HG03342 (cell line): ENCODE measurements at regions not wholly inside any gene's neighbourhood (a gene's known extent, or its start where the extent isn't known, plus 50 kb on each side); places are given as distances from the start of the nearest gene placed in this dataset.

Experiments used
- ATAC-seq: cut with Tn5 transposase; IDR thresholded peaks from one replicate; pipeline ENCODE4 v1.9.1; 2021; ENCODE audit warnings: mild to moderate bottlenecking, moderate library complexity; ENCODE audit not compliant: unreplicated experiment

DNA sequence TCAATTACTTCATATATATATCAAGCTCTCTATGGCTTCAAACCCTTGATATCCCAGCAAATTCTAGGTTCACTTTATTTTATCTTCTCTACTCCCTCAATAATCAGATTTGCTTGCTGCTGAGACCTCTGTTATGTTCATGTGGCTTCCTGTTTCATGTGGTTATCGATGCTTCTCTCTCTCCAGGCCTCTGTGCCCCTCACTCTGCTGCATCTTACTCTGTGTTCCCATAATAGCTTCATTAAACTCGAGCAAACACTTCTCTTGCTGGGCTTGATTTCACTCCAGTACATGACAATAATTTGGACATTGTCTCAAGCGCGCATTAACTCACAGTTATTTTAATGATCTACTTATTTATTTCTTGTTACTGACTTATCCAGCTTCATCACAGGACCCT, 798.8 kb downstream of the CDH9 start:
- no peak for ATAC-seq

DNA sequence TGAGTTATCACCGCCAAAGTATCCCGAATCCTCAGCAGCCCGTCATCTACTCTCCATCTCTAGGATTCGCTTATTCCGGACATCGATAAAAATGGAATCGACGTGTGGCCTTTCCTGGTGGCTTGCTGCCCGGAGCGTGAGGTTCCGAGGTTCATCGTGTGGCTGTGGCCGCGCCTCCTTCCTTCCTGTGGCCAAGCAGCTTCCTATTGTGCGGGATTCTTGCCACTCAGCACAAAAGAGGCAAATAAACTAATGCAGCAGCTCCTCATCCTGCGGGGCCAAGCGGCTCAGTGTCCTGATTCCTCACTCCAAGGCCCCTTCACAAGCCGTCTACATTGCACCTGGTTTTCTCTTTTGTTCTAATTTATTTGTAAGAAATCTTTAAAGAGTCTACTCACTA, 800.9 kb downstream of the CDH9 start:
- ATAC-seq, result no peak

DNA sequence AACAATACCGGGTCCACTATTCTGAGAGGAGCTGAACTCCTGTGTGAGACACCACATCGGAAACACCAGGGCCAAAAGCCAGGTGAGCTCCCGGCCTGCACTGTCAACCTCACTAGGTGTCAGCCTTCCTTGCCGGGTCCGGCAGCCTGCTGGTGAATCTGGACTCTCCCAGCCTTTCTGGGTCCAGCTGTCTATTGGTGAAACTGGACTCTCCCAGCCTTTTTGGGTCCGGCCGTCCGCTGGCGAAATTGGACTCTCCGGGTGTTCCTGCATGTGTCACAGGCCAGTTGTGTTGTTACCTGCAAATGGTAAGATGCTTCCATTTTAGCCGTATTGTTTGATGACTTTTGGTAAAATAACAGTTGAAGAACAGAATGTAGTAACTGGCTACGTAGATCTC, 801.5 kb downstream of the CDH9 start:
- ATAC-seq, result no peak

DNA sequence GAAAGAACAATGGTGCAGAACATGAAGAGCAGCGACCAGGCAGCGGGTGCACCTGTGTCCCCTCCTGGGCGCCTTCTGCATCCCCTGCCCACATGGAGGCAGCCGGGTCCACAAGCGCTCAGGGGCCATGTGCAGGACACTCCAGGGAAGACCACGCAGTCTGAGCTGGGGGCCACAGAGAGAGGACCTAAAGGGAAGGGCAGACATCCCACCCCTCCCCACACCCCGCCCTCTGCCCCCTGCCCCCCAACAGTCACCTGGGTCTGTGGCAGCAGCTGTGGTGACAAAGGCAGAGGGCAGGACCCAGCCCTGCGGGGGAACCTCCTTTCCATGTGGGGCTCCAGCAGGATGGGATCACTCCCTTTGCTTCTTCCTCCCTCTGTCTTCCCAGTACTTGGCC, 805.7 kb downstream of the CDH9 start:
- ATAC-seq, result no peak

DNA sequence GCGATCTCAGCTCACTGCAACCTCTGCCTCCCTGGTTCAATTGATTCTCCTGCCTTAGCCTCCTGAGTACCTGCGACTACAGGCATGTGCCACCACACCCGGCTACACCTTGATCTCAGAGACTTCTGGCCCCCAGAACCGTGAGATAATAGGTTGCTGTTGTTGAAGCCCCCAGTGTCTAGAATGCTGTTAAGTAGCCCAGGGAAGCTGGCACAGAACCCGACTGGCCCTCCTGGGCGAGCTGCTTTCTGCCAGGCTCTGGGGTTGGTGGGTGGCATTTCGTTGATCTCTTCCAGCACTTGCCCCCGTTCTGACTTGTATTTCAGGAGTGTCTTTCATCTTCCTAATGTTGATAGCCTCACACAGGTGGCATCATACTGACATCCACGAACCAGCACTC, 807.1 kb downstream of the CDH9 start:
- no peak for ATAC-seq

DNA sequence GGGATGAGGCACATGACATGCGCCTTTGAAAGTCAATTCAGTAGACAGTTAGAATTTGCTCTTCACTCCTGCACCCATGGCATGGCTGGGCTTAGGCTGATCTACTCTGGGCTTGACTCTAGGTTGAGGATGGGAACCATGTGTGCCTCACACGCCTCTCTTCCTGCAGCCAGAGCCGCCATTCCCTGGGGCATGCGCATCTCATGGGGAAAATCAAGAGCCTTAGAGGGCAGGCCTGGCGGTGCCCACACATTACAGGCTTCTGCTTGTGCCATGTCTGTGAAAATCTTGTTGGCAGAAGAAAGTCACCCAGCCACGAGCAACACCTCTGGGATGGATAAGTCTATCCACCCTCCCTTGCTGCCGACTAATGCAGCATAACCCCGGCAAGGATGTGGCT, 808.5 kb downstream of the CDH9 start:
- no peak for ATAC-seq

DNA sequence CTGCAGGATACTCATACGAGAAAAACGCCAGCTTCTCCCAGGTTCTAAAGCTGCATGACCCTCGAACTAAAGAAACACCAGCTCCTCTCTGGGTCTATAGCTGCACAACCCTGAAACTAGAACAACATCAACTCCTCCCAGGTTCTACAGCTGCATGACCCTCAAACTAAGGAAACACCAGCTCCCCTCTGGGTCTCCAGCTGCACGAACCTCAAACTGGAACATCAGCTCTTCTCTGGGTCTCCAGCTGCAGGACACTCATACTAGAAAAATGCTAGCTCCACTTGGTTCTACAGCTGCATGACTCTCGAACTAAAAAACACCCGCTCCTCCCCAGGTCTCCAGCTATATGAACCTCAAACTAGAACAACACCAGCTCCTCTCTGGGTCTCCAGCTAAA, 811.1 kb downstream of the CDH9 start:
- no peak for ATAC-seq

DNA sequence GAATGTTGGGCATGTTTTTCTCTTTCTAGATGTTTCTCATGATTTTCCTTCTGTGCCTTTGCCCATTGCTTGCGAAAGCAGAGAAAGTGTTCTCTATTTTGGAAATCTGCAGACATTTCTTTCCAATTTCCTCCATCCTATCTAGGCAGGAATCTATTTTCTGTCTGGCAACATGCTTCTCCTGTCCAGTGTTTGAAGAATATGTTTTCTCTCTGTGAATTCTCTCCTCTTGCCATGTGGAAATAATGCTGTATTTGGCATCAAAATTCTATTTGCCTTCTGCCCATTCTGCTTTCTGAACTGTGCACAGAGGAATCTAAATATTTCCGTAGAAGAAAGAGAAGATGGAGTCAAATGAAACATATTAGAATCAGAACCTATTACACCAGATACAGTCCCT, 833.3 kb downstream of the CDH9 start:
- ATAC-seq, result no peak

DNA sequence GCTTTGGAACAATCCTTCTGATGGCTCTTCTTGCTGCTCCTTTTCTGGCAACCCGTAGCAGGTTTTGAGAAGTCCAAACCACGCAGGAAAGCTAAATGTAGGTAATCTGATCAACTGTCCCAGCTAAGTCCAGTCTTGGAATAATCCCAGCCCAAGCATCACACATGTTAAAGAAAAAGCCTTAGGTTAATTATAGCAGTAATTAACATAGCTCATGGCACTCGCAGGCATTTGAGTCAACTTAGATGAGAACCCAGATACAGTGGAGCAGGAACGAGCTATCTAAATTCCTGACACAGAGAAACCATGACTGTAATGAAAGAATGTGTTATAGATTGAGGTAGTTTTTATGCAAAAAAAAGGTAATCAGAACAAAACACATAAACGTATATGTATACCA, 844.8 kb downstream of the CDH9 start:
- no peak for ATAC-seq

DNA sequence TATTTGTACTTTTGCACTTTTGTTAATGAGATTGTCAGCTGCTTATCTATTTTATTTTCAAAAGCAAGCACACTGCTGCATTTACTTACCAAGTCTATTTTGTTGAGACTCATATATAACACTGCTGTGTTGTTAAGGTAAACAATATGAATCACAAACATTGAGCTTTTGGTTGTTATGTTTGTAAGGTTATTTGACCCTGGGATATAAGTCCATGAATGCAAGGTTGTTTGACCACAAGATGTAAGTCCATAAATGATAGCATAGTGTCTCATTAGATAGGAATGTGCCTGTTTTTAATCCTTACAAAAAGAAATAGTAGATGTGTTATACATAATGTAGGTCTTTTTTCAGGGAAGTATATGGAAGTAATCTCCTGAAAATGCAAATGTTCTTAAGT, 845.9 kb downstream of the CDH9 start:
- ATAC-seq, result no peak

DNA sequence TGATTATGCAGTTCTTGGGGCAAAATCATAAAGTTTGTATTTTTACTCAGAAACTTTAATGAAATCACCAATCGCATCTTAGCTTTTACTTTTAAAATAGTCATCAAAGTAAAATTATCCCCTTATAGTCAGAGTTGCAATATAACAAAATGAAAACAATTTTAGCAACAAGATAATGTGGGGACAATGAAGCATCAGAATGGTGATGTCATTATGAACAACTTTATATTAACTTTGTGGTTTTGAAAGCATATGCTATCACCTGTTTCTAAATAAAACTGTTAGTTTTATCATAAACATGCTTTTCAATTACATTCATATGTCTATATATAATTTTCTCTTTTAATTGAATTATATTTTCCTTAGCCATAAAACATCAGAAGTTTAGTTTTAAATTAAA, 856.8 kb downstream of the CDH9 start:
- ATAC-seq, result no peak

DNA sequence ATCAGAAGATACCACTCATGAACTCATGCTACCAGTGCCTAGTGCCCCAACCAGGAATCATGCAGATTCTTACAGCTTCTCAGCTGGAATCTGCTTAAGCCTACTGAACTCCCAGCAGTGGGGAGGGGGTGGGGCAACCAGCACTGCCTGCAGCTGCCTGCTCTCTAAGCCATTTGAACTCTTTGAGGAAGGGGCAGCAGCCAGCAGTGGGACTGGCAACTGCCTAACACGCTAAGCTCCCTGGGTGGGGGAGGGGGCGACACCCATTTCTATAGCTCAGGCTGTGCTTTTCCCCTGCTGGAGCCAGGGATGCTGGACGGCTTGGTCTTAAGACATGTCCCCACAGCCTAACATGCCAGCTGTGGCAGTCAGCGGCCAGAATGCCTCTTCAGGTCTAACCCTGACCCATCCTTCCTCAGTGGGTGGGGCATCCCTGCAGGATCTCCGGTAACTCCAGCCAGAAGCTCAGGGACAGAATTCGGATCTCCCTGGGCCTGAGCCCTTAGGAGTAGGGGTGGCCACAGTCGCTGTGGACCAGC, 889.7 kb downstream of the CDH9 start:
- ATAC-seq, result no peak

DNA sequence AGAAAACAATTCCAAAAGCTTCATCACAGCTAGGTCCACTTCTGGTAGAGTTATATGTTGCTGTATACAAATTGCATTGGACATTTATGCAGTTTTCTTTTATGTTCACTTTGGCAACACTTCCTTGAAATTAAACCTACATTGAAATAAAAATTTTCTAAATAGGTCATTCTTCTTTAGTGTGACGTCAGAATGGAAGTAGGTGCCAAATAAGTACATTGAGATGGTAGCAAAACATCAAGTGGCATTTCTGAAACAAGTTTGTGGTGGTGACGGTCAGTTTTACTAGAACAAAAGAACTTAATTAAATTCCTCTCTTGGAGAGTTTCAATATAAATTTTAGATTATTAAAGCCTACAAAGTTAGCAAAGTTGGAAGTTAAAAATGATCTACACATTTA, 895.1 kb downstream of the CDH9 start:
- no peak for ATAC-seq

DNA sequence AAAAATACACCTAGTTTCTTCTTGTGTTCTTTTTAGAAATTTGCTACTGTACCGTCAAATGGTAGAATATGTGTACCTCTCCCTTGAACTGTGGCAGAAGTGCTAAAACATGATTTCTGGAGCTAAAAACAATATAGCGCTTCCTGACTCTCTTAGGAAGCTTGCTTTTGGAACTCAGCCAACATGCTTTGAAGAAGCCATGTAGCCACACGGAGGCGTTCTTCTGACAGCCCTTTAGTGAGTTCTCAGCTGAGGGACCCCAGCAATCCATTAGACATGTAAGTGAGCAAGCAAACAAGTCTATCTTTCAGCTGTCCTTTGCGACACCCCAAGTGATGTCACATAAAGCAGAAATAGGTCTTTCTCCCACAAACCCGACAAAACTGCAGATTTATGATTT, 917.0 kb downstream of the CDH9 start:
- no peak for ATAC-seq

DNA sequence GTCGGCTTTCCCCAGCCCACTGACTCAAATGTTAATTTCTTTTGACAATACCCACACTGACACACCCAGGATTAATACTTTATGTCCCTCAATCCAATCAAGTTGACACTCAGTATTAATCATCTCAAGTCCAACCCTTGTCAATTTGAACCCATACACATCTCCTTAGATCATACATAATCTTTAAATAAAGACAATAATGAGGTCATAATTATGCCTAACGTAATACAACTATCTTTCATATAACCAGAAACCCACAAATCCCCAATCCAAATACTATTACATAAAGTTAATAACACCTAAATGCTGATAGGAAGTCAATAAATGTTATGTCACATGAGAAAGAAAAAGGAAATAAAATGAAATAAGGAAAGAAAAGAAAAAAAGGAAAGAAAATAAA, 934.2 kb downstream of the CDH9 start:
- ATAC-seq, result no peak

DNA sequence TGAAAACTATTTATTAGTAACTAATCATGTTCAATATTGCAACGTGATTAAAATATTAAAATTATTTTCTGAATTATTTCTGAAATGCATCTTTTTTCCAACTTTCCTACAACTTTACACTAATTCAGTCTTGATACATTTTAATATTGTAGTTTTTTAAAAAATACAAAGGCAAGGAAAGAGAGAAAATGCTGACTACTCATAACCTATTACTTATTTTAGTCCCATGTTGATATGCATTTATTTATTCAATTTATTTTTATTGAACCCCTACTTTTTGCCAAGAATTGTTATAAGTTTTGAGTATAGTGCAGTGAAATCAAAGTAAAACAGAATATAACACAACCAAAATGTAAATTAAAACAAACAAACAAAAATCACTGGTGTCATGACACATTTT, 978.2 kb downstream of the CDH9 start:
- no peak for ATAC-seq

DNA sequence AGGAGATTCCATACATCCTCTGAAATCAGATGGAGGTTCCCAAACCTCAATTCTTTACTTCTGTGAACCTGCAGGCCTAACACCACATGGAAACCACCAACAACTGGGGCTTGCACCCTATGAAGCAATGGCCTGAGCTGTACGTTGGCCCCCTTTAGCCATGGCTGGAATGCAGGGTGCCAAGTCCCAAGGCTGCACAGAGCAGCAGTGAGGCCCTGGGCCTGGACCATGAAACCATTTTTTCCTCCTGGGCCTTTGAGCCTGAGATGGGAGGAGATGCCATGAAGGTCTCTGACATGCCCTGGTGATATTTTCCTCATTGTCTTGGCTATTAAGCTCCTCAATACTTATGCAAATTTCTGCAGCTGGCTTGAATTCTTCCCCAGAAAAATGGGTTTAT, 983.8 kb downstream of the CDH9 start:
- ATAC-seq, result no peak

DNA sequence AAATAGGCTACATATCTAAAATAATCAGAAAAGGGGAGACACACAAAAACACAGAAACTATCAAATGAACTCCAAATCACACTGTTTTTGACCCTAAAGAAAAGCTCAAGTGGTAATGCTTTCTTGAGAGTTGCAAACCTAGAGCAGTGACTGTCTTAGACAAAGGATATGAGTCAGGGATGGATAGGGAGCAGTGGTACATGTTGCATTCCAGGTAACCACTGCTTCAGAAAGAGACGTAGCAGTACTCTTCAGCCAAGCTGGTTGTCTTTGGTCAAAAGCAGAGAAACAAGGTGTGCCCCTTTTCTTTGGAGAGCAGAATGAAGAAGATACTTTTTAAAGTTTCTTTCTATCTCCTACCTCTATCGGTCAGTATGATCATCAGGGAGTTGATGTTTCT, 1003.6 kb downstream of the CDH9 start:
- no peak for ATAC-seq

DNA sequence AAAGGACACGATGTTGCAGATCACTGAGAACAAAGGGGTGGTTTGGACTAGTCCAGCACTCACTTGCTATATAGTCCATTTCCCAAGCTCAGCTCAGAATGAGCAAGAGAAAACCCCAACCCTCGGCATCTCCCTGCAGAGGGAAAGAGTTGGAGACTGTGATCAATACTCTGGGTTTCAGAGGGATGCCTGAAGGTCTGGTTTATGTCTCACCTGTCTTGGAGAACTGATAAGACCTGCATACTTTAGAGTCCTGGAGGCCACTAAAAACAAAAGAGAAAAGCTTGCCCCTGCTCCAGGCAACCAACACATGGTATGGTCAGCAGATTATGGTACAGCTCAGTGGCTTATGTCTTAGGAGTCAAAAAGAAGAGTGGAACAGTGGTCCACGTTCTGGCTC, 1006.9 kb downstream of the CDH9 start:
- no peak for ATAC-seq

DNA sequence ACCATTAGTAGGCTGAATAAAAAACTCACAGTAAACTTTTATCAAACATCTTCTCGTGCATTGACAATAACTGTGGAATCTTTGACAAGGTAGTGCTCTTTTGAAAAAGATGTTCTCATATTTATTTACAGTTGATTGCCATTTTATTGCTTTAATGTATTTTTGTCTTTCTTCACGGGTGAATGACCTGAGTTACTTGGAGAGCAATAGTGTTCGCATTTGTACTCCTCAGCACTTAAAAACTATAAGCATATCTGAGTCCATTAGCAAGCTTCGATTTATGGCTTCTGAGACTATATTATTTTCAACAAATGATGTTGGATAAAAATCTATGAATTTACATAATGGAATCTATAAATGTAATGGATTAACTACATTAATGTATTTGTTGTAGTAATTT, 1012.3 kb downstream of the CDH9 start:
- no peak for ATAC-seq

DNA sequence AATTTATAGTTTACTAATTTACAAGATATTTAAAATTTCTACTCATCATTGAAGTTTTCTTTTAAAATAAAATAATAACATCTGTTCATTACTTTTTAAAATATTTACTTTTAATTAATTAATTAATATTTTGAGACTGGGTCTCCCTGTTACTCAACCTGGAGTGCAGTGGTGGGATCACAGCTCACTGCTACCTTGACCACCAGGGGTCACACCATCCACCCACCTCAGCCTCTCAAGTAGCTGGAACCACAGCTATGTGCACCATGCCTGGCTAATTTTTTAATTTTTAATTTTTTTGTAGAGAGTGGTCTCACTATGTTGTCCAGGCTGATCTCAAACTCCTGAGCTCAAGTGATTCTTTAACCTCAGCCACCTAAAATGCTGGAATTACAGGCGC, 1013.6 kb downstream of the CDH9 start:
- no peak for ATAC-seq

DNA sequence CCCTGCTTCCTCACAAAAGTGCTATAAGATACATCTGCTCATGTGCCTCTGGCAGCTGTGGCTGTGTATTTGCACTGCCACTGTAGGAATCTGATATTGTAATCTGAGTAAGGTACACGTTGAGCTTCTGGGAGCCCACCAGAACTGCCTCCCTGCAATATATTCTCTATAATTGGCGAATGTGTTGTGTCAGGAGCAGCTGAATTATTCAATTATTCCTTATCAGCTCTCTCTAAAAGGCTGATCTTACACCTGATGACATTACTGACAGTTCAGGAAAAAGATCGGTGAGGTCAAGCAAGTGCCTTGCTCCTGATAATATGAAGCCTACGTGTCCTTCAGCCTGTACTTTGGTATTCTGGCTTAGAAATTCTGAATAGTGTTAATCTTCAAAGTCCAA, 1015.0 kb downstream of the CDH9 start:
- no peak for ATAC-seq

DNA sequence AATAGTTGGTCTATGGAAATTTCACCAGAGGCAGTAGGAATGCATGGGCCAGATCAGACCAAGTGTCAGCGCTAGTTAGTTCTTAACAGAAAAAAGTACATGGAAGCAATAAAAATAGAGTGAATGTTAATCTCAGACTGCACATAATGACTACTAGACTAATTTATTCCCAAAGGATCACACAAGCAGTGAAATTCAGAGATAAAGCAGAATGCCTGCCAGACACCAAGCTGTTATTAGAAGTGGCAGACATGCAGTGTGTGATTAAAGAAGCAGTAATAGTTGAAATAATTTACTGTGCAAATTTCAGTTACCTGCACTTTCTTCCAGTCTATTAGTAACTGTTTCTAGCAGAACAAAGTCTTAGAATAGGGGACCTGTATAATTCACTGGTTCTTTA, 1024.2 kb downstream of the CDH9 start:
- ATAC-seq, result no peak

DNA sequence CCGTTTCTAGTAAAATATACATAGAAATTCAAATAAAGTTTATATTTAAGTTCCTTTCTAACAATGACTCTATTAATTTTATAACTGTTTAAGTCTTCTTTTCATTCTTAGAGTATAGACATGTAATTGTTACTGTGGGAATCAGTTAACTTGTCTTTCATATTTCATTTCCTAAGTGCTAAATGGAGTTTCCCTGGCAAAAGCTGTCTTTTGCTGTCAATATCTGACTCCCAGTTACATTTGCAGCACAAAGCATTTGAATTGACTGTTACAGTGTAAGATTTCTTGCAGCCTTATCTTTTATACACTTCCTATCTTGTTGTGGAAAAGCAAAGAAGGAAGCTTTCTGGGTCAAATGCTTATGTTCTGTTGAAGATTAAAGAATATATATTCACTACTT, 1026.3 kb downstream of the CDH9 start:
- no peak for ATAC-seq
